HG02981 (cell line): ENCODE measurements at regions not wholly inside any gene's neighbourhood (a gene's known extent, or its start where the extent isn't known, plus 50 kb on each side); places are given as distances from the start of the nearest gene placed in this dataset.

Experiments
- ATAC-seq: cut with Tn5 transposase; IDR thresholded peaks from one replicate; pipeline ENCODE4 v1.9.1; 2021; ENCODE audit warnings: mild to moderate bottlenecking, moderate library complexity; ENCODE audit not compliant: unreplicated experiment

DNA sequence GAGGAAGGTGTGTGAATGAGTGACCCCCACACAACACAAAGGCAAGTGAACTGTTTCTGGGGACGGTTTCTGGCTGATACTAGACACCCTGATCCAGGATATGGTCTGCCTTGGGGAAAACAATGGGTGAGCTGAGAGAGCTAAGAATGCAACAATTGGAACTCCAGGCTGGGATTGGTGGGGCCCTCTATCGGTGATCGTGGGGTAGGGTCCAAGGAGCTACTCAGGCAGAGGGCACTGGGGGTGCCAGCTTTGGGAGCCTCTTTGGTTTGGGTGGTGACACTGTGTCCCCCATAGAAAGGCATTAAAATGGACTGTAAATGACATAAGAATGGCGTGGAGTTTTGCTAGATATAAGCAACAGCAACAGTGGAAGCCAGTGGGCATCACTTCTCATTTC, 439.1 kb downstream of the DMAC1 start:
- ATAC-seq: no peak

DNA sequence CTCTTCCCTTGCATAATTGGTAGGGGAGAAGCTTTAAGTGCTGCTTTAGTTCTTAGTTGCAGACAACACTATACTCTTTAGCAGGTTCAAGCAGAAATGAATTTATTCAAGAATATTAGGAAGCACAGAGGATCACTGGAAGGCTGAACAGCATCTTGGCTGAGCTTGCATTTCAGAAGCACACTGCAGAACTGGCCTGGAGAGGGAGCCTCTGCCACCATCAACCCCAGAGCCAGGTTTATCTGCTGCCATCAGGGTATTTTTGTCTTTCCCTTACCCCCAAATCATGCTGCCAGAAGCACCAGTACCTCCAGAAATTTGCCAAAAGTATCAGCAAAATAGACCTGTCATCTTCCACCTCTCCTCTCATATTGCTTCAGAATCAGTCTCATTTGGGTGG, 440.7 kb downstream of the DMAC1 start:
- no peak for ATAC-seq

DNA sequence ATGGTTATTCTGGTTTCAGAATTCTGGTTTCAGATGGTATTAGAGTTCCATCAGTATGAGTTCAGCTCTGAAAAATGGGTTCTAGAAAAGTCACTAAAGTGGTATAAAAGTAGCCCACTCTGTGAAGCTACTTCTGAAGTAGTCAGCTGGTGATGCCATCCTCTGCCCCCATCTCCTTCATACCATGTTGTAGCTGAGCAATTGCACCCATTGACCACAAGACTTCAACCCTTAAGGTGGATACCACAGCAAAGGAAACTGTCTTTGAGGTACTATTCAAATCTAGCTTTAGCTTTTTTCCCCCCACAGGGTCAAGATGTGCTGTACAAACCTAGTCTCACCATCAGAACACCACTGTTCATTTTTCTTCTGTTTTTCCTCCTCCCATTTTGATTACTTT, 444.9 kb downstream of the DMAC1 start:
- no peak for ATAC-seq

DNA sequence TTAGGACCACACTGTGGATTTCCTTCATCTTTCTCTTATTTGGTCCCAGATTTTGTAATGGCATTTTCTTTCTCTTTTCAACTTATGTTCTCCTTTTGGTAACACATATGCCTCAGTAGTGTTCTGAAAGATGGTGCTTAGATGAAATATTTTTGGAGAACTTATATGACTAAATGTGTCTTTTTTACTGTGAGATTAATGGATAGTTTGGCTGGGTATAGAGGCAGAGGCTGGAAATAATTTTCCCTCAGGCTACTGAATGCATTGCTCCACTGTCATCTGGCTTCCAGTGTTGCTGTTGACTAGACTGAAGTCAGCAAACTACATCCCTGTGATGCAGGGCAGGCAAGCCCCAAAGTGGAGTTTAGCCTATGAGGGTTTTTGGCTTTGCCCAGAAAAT, 450.9 kb downstream of the DMAC1 start:
- no peak for ATAC-seq

DNA sequence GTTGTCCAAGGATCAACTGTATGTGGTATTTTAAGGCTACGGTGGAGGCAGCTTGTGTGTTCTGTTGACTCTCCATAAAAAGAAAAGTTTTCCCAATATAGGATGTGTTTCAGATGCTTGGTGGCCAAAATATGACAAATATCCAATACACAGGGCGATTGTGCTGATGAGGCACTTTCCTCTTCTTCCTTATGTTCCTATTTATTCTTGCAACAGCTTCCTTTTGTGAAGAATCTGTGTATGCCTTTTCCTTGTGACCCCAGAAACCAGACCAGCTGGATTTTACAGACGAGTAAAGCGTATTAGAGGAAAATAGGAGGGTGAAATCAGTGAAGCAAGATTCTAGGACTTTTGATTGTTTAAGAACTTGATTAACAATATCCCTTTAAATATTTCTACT, 452.0 kb downstream of the DMAC1 start:
- no peak for ATAC-seq

DNA sequence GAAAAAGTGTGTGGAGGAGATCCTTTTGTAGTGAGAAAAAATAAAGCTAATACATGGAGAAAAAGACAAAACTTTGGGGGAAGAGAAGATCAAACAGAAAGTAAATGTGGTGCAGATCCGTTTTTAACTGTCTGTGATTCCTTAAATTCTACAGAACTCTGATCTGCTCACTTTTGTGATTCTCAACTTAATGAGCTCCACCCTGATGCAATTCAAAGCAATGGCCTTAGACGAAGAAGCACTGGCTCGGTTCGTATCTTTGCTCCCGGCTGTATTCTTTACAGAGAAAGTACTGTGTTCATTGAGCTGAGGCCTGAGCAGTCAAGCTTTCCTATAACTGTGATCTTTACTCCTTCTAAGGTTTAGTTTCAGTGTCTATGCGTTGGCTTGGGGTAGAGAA, 453.4 kb downstream of the DMAC1 start:
- ATAC-seq: no peak

DNA sequence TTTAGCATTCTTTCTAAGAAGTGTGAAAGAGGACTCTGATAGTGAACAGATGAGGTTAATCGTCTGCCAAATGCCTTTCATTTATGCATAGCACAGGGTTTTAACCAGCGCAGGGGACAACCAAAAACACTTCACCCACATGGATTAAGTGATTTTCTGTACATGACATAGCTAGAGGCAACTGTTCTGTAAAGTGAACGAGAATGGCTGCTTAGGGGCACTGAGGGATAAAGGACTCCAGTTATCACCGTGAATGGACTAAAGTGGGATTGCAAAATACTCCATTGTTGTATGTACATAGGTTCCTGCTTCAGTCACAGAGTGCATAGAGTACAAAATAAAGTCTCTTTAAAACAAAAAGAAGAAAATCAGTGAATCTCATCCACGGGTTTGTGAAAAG, 456.8 kb downstream of the DMAC1 start:
- no peak for ATAC-seq

DNA sequence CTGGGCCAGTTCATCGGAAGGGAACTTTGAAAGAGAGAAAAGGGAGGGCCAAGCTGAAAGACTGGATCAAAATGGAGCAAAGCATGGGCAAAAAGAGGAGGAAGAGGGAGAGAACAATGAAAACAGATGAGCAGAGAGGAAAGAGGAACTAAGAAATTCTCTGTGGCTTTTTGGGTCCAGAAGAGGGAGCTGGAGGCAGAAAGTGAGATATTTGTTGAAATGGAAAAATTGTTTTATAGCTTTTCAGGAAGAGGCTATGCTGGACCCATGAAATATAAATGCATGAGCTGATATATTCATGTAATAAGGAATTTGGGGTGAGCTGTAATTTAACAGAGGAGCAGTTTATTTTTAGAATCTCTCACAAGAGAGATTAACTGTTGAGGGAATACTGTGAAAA, 457.3 kb downstream of the DMAC1 start:
- ATAC-seq: peak; percentile 77

DNA sequence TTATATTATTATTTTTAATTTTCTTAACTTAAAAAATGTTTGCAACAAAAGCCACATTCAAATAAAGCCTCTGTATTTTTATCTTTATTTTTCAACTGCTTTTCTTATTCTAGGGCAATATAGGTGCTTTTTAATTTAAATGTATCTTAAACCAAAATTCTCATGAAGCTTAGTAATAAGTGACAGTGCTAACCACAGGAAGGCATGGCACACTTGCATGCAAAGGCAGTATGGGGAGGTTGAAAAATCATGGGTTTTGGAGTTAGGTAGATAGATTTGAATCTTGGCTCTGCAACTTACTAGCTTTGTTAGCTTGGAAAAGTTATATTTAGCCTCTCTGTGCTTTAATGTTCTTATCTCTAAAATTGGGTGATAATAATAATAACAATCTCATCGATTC, 458.0 kb downstream of the DMAC1 start:
- ATAC-seq: peak; percentile 44

DNA sequence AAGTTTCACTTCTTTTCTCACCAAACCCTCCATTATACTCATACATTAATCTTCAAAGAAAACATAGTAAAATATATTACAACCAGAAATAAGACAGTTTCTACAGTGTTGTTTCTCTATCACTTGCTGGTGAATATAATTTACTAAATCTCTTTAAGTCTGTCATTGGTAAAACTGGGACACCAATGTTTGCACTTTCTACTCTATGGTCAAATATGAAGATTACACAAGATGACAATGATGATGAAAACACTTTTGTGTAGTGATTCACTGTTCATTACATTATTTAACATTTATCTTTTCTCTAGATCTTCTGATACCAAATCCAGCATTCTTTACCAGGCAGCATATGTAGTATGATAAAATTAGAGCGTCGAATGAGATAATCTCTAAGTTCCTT, 459.1 kb downstream of the DMAC1 start:
- ATAC-seq: no peak

DNA sequence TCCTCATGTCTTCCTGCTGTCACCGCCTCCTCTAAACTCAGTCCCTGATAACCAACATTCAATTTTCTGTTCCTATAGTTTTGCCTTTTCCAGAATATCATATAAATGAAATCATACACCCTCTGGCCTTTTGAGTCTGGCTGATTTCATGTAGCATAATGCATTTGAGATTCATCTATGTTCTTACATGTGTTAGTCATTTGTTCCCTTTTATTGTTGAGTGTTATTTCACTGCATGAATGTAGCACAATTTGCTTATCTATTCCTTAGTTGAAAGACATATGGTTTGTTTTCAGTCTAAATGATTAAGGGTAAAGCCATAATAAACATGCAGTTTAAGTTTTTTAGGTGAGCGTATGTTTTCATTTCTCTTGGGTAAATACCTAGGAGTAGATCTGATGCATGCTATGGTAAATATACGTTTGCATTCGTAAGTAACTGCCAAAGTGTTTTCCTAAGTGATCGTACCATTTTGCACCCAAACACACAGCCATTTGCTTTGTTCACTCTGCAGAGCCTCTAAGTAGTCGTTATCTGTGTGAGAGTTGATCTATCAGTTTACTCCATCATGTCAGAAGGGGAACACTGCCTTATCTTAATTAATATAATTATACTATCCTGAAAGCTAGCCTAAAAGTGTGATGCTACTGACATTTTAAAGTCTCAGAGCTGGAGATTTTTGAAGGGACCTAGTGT, 460.8 kb downstream of the DMAC1 start:
- no peak for ATAC-seq

DNA sequence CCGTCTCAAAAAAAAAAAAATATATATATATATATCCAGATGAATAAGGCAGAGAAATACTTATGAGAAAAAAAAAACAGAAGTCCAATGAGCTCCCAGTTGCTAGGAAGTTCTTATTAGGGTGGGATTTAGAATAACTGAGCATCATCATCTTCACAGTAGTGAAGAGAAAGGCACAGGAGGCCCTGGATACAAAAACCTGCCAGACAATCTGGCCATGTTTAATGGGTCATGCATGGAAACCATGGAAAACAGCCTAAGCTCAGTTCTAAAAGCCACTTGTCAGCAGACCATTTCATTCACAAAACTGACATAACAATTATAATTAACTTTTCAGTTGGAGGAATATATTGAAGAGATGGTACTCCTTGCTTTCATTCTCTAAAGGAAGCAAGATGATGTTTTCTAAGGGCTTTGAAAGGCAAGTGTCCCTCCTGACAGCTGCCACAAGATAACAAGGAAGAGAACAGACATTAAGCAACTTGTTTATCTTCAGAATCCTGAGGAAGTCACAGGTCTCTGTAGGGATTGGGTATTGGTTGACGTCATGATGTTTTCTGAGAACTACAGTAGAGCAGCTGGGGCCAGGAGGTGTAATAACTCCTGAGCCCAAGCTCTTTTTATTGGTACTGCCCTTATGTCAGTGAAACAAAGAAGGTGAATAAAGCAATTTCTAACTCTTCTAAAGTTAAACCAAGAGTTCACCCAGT, 463.1 kb downstream of the DMAC1 start:
- ATAC-seq: no peak

DNA sequence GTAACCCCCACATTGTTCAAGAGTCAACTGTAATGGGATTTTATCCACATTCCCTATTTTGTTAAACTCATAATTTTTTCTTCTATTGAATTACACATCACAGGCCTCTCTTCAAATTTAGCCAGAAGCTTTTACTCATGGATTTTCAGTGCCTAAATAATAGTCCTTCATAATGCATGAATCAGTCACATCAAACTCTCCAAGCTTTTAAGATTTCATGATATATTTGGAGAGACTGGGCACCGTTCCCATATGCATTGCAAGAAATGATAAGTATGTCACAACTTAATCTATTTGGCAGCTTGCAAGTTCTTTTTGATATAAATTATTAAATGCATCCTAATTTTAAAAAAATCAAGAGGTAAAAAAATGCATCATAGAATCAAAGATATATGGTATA, 465.9 kb downstream of the DMAC1 start:
- no peak for ATAC-seq

DNA sequence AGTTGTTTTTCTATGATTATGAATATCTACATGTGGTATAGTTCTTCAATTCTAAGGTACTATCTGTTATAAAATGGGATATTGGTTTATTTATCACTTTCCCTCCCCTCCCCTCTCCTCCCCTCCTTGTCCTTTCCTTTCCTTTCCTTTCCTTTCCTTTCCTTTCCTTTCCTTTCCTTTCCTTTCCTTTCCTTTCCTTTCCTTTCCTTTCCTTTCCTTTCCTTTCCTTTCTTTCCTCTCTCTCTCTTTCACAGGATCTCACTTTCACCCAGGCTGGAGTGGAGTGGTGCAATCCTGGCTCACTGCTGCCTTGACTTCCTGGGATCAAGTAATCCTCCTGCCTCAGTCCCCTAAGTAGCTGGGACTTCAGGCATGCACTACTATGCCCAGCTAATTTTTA, 466.8 kb downstream of the DMAC1 start:
- no peak for ATAC-seq

DNA sequence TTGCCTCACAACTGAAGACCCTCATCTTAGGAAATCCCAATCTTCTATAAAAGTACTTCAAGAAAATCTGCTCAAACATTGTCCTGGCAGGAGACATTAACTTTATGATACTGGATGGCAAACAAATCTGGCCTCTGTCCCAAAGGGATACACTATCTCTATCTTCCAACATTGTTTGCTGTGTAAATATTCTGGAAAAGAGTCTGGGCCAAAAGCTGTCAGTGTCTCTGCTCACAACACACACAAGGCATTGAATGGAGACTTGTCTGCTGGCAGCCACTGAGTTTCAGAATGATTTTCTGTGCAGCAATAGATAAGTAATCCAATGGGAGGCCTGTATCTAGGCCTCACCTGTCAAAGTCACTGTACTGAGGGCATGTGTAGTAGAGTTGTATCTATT, 471.1 kb downstream of the DMAC1 start:
- ATAC-seq: no peak

DNA sequence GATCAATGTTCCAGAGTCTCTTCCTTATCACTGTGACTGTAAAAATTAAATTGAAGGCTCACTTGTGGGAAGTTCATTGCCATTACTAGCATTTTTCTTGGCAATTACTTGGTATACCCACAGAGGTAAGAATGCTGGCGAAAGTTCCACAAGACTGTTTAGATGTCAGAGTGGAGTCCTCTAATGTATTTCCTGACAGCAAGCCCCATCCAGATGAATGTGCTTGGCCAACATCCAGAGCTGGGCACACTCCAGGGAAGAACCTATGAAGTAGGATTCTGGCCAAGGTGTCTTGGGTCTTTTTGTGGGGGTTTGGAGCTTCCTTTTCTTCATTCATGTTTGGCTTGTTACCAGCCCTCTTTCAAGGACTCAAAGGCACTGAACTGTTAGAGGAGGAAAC, 473.6 kb downstream of the DMAC1 start:
- ATAC-seq: no peak

DNA sequence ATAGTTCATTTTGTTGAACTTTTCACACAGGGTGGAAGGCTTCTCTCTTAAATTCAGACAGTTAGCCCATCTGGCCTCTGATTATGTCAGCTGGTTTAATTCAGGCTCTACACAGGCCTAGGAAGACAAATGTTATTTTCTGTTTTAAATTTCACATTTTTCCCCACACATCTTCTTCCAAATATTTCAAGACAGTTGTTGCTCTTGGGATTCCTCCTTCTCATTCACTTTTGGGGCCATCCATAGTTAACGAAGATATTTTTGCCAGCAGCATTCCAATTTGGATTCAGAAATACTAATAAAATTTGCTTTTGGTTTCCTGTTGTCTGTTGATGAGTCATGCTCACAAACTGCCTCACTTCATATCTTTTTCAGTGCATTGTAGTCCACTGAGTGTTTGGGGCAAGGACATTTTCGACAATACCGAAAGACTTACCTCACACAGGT, 475.4 kb downstream of the DMAC1 start:
- no peak for ATAC-seq

DNA sequence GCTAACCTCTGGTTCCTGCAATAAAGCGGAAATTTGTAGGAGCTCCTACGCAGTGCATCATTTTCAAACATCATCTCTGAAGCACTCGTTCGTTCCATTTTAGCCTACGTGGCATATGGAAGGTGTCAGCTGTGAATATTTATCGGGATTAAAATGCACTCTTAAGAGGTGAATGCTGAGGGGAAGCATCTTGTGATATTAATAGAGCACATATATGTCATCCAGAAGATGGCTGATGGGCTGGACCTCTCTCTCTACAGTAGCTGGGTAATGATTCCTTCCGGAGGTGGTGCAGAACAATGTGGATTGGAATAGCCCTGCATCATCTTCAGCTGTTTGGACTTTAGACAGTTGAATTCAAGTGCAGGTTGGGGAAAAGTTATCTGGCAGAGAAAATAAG, 478.7 kb downstream of the DMAC1 start:
- no peak for ATAC-seq

DNA sequence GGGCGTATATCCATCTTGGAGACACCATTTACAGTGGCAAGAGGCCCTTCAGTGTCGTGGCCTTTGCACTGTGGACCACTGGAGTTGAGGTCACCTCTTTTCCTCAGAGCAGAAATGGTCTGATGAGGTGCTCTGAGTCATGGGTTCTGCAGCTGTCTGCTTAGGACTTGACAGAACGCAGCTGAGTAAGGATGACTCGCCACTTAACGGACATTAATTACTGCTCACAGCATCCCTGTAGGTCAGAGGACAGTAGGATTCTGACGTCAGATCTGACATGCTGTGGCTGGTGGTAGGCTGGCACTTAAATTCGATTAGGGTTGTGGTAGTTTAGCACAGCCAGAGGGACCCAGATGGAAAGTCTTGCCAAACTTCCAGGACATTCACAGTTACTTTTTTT, 479.4 kb downstream of the DMAC1 start:
- no peak for ATAC-seq

DNA sequence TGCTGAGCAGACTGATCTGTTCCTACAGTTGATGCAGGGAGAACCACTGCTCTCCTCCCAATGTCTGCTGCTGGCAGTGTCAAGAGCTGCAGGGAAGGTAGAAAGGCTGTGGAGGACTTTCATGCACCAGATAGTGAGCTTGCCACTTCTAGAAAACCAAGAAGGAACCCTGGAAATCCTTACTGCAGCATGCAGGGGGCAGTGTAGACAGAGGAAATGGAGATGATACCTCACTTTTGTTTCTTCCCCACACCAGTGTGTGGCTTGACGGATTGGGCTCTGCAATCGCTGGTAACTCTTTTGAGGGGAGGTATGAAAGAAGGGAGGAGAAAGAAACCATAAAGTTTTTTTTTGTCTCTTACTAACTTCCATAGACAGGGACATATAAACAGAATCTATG, 480.7 kb downstream of the DMAC1 start:
- no peak for ATAC-seq

DNA sequence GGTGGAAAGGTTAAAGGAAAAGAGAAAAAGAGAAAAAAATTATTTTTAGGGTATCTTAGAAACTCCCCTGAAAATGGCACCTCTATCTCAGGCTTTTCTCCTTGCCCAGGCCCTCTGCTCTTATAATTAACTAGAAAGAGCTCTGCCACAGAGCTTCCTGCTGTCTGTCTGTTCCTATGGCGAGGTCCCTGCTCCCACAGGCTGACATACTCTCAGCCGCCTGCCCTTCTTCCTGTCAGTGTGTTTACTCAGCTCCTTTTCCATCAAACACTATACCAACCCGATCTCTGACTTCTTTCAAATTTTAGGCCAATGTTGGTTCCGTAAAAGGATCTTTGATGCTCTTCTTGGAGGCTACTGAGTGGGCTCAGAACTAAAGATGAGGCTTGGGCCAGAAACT, 482.6 kb downstream of the DMAC1 start:
- no peak for ATAC-seq

DNA sequence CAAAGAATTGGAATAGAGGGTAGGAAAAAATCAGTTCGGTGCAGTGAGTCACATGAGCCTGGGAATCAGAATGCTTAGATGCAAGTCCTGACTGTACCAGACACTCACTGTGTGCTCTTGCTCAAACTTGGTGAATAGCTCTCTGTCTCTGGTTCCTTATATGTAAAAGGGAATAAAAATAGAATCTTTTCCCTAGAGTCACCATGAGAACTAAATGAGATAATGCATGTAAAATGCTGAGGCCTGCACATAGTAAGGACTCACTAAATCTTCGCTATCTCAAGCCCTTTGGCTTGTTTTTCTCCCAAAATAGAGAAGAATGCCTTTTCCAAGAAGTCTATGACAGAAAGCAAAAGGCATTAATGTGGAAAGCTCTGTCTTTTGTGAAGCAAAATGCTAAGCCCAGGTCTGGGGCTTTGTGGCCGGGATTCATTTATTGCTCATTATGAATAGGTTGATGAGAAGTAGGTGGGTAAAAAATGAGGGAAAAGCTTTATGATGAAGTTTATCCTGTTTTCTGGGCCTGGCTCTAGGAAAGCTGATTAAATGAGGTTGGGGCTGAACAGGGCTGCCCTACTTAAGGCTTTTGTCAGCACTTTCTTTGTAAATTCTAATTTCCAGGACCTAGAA, 483.3 kb downstream of the DMAC1 start:
- ATAC-seq: no peak
